Liver (tissue), 8 donors: ENCODE measurements at regions not wholly inside any gene's neighbourhood (a gene's known extent, or its start where the extent isn't known, plus 50 kb on each side); places are given as distances from the start of the nearest gene placed in this dataset.

Source experiments
- DNase-seq: peaks from one replicate; pipeline ENCODE4 v3.0.0-alpha.2; 2017; ENCODE audit warnings: low spot score
- H3K27ac ChIP-seq, 2 donors: one replicate each; pipeline ENCODE4 v1.7.0; 2013; ENCODE audit warnings: inconsistent platforms in 2 of 2, low read length in 2 of 2, control low read depth in 1 of 2, low read depth in 1 of 2, mild to moderate bottlenecking in 1 of 2
- H3K27me3 ChIP-seq, 4 donors: one replicate each; pipeline versions ENCODE4 v1.6.1 to v1.7.0; 2013; ENCODE audit warnings: low read length in 3 of 4, inconsistent platforms in 1 of 4, mild to moderate bottlenecking in 1 of 4, moderate library complexity in 1 of 4; ENCODE audit not compliant: control insufficient read depth in 4 of 4, insufficient read depth in 4 of 4
- H3K36me3 ChIP-seq, 4 donors: one replicate each; pipeline versions ENCODE4 v1.6.1 to v1.7.0; 2013; ENCODE audit warnings: low read length in 3 of 4, mild to moderate bottlenecking in 3 of 4, low read depth in 1 of 4, moderate library complexity in 1 of 4; ENCODE audit not compliant: control insufficient read depth in 4 of 4, insufficient read depth in 3 of 4
- H3K4me1 ChIP-seq, 4 donors: one replicate each; pipeline versions ENCODE4 v1.6.1 to v1.7.0; 2013; ENCODE audit warnings: low read length in 3 of 4, mild to moderate bottlenecking in 3 of 4, moderate library complexity in 1 of 4; ENCODE audit not compliant: control insufficient read depth in 4 of 4, insufficient read depth in 4 of 4
- H3K4me3 ChIP-seq, 3 donors: one replicate each; pipeline versions ENCODE4 v1.6.1 to v1.7.0; 2013; ENCODE audit warnings: low read length in 3 of 3, control low read depth in 1 of 3, low read depth in 1 of 3, mild to moderate bottlenecking in 1 of 3
- H3K9ac ChIP-seq, 2 donors: one replicate each; pipeline ENCODE4 v1.7.0; 2013; ENCODE audit warnings: low read length in 2 of 2, mild to moderate bottlenecking in 2 of 2, moderate library complexity in 2 of 2, control low read depth in 1 of 2, low read depth in 1 of 2
- H3K9me3 ChIP-seq, 4 donors: one replicate each; pipeline versions ENCODE4 v1.6.1 to v1.7.0; 2013; ENCODE audit warnings: low read length in 3 of 4; ENCODE audit not compliant: control insufficient read depth in 4 of 4
- EGR1 ChIP-seq, 2 donors: IDR thresholded peaks; 2 replicates each; pipeline ENCODE4 v1.6.1; 2016 to 2018; ENCODE audit warnings: antibody characterized with exemption in 2 of 2, low read depth in 2 of 2
- FOXA1 ChIP-seq: IDR thresholded peaks from 2 replicates; pipeline ENCODE4 v1.6.1; 2016; ENCODE audit warnings: antibody characterized with exemption
- FOXA2 ChIP-seq: IDR thresholded peaks from 2 replicates; pipeline ENCODE4 v1.6.1; 2016; ENCODE audit warnings: antibody characterized with exemption
- HNF4A ChIP-seq, 2 donors: conservative IDR thresholded peaks; 2 replicates each; pipeline ENCODE4 v1.6.1; 2016; ENCODE audit warnings: antibody characterized with exemption in 2 of 2, mild to moderate bottlenecking in 2 of 2
- HNF4G ChIP-seq: IDR thresholded peaks from 2 replicates; pipeline ENCODE4 v1.6.1; 2016; ENCODE audit warnings: antibody characterized with exemption
- JUND ChIP-seq, 2 donors: IDR thresholded peaks; 2 replicates each; pipeline ENCODE4 v1.6.1; 2016; ENCODE audit warnings: antibody characterized with exemption in 2 of 2
- NR2F2 ChIP-seq: IDR thresholded peaks from 2 replicates; pipeline ENCODE4 v1.6.1; 2016; ENCODE audit warnings: antibody characterized with exemption
- RAD21 ChIP-seq, 2 donors: IDR thresholded peaks; 2 replicates each; pipeline ENCODE4 v1.6.1; 2016; ENCODE audit warnings: antibody characterized with exemption in 2 of 2, mild to moderate bottlenecking in 2 of 2
- TAF1 ChIP-seq: conservative IDR thresholded peaks from 2 replicates; pipeline ENCODE4 v1.6.1; 2016; ENCODE audit warnings: antibody characterized with exemption, mild to moderate bottlenecking
- ZBTB33 ChIP-seq: IDR thresholded peaks from 2 replicates; pipeline ENCODE4 v1.6.1; 2016; ENCODE audit warnings: antibody characterized with exemption
- WGBS: extraction: QIAGEN DNeasy Blood & Tissue Kit; methylation state at CpG from one replicate; pipeline ENCODE4 v1.1.7; 2013; 5-methylcytosine and 5-hydroxymethylcytosine counted together
- TF ChIP-seq, protein P1 (sequence below): fragments of 150-350 bp; IDR thresholded peaks from 2 replicates; pipeline ENCODE4 v1.5.1; 2017; ENCODE audit warnings: improper control_type of control experiment, low read depth, low read length; ENCODE audit not compliant: missing input control
- TF ChIP-seq, protein P2 (sequence below): IDR thresholded peaks from 2 replicates; pipeline ENCODE4 v1.6.1; 2016; ENCODE audit warnings: antibody characterized with exemption
- TF ChIP-seq, protein P3 (sequence below): IDR thresholded peaks from 2 replicates; pipeline ENCODE4 v1.6.1; 2016; ENCODE audit warnings: antibody characterized with exemption, mild to moderate bottlenecking
- donor health status: healthy.
- donor health status: healthy.
- donor health status: healthy.
- donor health status: healthy.
- donor health status: healthy.

- Histone ChIP-seq H3K9me3 (no peaks in the 10 kb centered on the region), H3K27ac (no peak overlapping the region), H3K27me3 (no peaks in the 10 kb centered on the region), H3K4me1 (no peaks in the 10 kb centered on the region), H3K9ac (no peak overlapping the region), H3K36me3 (no peaks in the 10 kb centered on the region), H3K4me3 (no peak overlapping the region)
- TF ChIP-seq FOXA1 = no peak
- TF ChIP-seq ZBTB33 = no peak
- TF ChIP-seq, protein P1, sequence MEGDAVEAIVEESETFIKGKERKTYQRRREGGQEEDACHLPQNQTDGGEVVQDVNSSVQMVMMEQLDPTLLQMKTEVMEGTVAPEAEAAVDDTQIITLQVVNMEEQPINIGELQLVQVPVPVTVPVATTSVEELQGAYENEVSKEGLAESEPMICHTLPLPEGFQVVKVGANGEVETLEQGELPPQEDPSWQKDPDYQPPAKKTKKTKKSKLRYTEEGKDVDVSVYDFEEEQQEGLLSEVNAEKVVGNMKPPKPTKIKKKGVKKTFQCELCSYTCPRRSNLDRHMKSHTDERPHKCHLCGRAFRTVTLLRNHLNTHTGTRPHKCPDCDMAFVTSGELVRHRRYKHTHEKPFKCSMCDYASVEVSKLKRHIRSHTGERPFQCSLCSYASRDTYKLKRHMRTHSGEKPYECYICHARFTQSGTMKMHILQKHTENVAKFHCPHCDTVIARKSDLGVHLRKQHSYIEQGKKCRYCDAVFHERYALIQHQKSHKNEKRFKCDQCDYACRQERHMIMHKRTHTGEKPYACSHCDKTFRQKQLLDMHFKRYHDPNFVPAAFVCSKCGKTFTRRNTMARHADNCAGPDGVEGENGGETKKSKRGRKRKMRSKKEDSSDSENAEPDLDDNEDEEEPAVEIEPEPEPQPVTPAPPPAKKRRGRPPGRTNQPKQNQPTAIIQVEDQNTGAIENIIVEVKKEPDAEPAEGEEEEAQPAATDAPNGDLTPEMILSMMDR = no peak
- TF ChIP-seq JUND (IDR thresholded peaks at IDR 0.05) = no peak
- no peak for TF ChIP-seq FOXA2
- no peak for TF ChIP-seq EGR1 (IDR thresholded peaks at IDR 0.05; ENCODE audit: low read depth in 2 of 2)
- WGBS = 25% methylated on average over 6 of the region's 6 CpGs
- DNase-seq = no peak
Measured at GRCh38 chr4:180449395-180449956, 1793.7 kb upstream of the TENM3 start.

GRCh38 chr4:180455226-180455625 lies 1788.0 kb upstream of the TENM3 start:
- Histone ChIP-seq H3K4me1 (no peaks in the 10 kb centered on the region), H3K4me3 (no peak overlapping the region), H3K27me3 (no peaks in the 10 kb centered on the region), H3K9ac (no peak overlapping the region), H3K36me3 (no peaks in the 10 kb centered on the region), H3K27ac (no peak overlapping the region), H3K9me3 (no peaks in the 10 kb centered on the region)
- no peak for TF ChIP-seq HNF4G
- no peak for TF ChIP-seq ZBTB33
- TF ChIP-seq HNF4A (conservative IDR thresholded peaks at IDR 0.05) = no peak
- no peak for TF ChIP-seq TAF1
- TF ChIP-seq, protein P1 = no peak
- TF ChIP-seq FOXA2 = no peak
- TF ChIP-seq, protein P2, sequence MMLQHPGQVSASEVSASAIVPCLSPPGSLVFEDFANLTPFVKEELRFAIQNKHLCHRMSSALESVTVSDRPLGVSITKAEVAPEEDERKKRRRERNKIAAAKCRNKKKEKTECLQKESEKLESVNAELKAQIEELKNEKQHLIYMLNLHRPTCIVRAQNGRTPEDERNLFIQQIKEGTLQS = no peak
- TF ChIP-seq NR2F2 = no peak
- no peak for TF ChIP-seq FOXA1
- TF ChIP-seq, protein P3, sequence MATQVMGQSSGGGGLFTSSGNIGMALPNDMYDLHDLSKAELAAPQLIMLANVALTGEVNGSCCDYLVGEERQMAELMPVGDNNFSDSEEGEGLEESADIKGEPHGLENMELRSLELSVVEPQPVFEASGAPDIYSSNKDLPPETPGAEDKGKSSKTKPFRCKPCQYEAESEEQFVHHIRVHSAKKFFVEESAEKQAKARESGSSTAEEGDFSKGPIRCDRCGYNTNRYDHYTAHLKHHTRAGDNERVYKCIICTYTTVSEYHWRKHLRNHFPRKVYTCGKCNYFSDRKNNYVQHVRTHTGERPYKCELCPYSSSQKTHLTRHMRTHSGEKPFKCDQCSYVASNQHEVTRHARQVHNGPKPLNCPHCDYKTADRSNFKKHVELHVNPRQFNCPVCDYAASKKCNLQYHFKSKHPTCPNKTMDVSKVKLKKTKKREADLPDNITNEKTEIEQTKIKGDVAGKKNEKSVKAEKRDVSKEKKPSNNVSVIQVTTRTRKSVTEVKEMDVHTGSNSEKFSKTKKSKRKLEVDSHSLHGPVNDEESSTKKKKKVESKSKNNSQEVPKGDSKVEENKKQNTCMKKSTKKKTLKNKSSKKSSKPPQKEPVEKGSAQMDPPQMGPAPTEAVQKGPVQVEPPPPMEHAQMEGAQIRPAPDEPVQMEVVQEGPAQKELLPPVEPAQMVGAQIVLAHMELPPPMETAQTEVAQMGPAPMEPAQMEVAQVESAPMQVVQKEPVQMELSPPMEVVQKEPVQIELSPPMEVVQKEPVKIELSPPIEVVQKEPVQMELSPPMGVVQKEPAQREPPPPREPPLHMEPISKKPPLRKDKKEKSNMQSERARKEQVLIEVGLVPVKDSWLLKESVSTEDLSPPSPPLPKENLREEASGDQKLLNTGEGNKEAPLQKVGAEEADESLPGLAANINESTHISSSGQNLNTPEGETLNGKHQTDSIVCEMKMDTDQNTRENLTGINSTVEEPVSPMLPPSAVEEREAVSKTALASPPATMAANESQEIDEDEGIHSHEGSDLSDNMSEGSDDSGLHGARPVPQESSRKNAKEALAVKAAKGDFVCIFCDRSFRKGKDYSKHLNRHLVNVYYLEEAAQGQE = no peak
- TF ChIP-seq RAD21 (IDR thresholded peaks at IDR 0.05) = no peak
- no peak for TF ChIP-seq EGR1 (IDR thresholded peaks at IDR 0.05; ENCODE audit: low read depth in 2 of 2)
- no peak for DNase-seq
- WGBS = 37% methylated on average over 3 of the region's 3 CpGs
